Loucy (cell line): ENCODE measurements at regions not wholly inside any gene's neighbourhood (a gene's known extent, or its start where the extent isn't known, plus 50 kb on each side); places are given as distances from the start of the nearest gene placed in this dataset.

ENCODE experiments used
- H2AFZ ChIP-seq: fragments of 200-600 bp; sonication (generic); 2 replicates; pipeline ENCODE4 v1.6.0; 2016; ENCODE audit warnings: antibody characterized with exemption, mild to moderate bottlenecking, low read length, moderate library complexity
- H3F3A ChIP-seq: fragments of 200-600 bp; 2 replicates; pipeline ENCODE4 v1.6.0; 2016; ENCODE audit warnings: antibody characterized with exemption, low read depth, mild to moderate bottlenecking
- H3K27me3 ChIP-seq: fragments of 200-600 bp; sonication (generic); 2 replicates; pipeline ENCODE4 v1.6.1; 2014; ENCODE audit warnings: low read length, mild to moderate bottlenecking; ENCODE audit not compliant: insufficient read depth, poor library complexity, severe bottlenecking
- H3K36me3 ChIP-seq: fragments of 200-600 bp; sonication (generic); 2 replicates; pipeline ENCODE4 v1.6.1; 2016; ENCODE audit warnings: low read length; ENCODE audit not compliant: insufficient read depth
- H3K4me1 ChIP-seq: fragments of 200-600 bp; sonication (generic); 2 replicates; pipeline ENCODE4 v1.5.1; 2014; ENCODE audit warnings: low read length, mild to moderate bottlenecking; ENCODE audit not compliant: insufficient read depth, poor library complexity, severe bottlenecking
- H3K4me2 ChIP-seq: fragments of 200-600 bp; sonication (generic); 2 replicates; pipeline ENCODE4 v1.6.0; 2014; ENCODE audit warnings: antibody characterized with exemption, low read length, low read depth, mild to moderate bottlenecking; ENCODE audit not compliant: poor library complexity, severe bottlenecking
- H3K4me3 ChIP-seq: fragments of 200-600 bp; sonication (generic); 2 replicates; pipeline ENCODE4 v1.5.1; 2014; ENCODE audit warnings: low read length, mild to moderate bottlenecking, mixed read lengths; ENCODE audit not compliant: poor library complexity, severe bottlenecking
- H3K79me2 ChIP-seq: fragments of 200-600 bp; sonication (generic); 2 replicates; pipeline ENCODE4 v1.6.1; 2014; ENCODE audit warnings: low read length; ENCODE audit not compliant: insufficient read depth
- H3K9ac ChIP-seq: fragments of 200-600 bp; sonication (generic); 2 replicates; pipeline ENCODE4 v1.6.0; 2014; ENCODE audit warnings: mild to moderate bottlenecking, low read depth, low read length, moderate library complexity; ENCODE audit not compliant: poor library complexity, severe bottlenecking
- H3K9me2 ChIP-seq: fragments of 200-600 bp; sonication (generic); replicated peaks from 2 replicates; pipeline ENCODE4 v1.6.1; 2016; ENCODE audit warnings: low read depth, low read length, mixed read lengths
- H3K9me3 ChIP-seq: fragments of 200-600 bp; sonication (generic); 2 replicates; pipeline ENCODE4 v1.6.1; 2014; ENCODE audit warnings: mild to moderate bottlenecking, antibody characterized with exemption, low read length, low read depth; ENCODE audit not compliant: insufficient read depth
- H4K20me1 ChIP-seq: fragments of 200-600 bp; sonication (generic); 2 replicates; pipeline ENCODE4 v1.6.0; 2014; ENCODE audit warnings: antibody characterized with exemption, low read length, mild to moderate bottlenecking; ENCODE audit not compliant: insufficient read depth, poor library complexity, severe bottlenecking
- CTCF ChIP-seq: fragments of 200-600 bp; sonication (generic); conservative IDR thresholded peaks from 2 replicates; pipeline ENCODE4 v1.5.1; 2014; ENCODE audit warnings: mild to moderate bottlenecking, antibody characterized with exemption, low read length
- EZH2phosphoT487 ChIP-seq: fragments of 200-600 bp; IDR thresholded peaks from 2 replicates; pipeline ENCODE4 v1.6.1; 2018; ENCODE audit warnings: antibody characterized with exemption, mild to moderate bottlenecking, moderate library complexity, borderline replicate concordance

- Histone ChIP-seq H3K9ac (no peak overlapping the region), H3K4me1 (no peaks in the 10 kb centered on the region), H2AFZ (no peak overlapping the region), H3K4me3 (no peak overlapping the region), H3K9me2 (no peaks in the 10 kb centered on the region), H3K36me3 (no peaks in the 10 kb centered on the region), H3K79me2 (no peaks in the 10 kb centered on the region), H3K27me3 (no peaks in the 10 kb centered on the region), H3K9me3 (no peaks in the 10 kb centered on the region), H4K20me1 (no peaks in the 10 kb centered on the region), H3F3A (no peaks in the 10 kb centered on the region), H3K4me2 (no peak overlapping the region)
- TF ChIP-seq CTCF = no peak
- TF ChIP-seq EZH2phosphoT487 = no peak
Measured at GRCh38 chr6:94129926-94130325, 710.6 kb upstream of the EPHA7 start.

DNA sequence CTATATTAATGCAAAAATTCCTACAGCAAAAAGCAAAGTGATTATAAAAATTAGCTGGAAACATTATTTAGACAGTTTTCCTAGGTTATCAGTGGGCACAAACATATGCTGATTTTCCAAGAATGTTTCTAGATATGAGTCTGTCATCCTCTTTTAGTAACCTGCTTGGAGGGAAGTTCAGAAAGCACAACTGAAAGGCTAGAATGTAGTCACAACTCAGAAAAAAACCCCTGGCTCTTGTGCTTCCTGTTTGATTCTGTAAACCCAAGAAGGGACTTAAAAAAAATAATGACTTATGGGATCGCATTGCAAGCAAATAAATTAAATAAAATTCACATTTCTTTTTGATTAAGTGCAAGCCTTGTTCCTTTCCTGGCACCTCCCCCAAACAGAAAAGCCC, 708.4 kb upstream of the EPHA7 start:
- Histone ChIP-seq H3K9me3 (no peaks in the 10 kb centered on the region), H3K4me1 (no peaks in the 10 kb centered on the region), H3K4me2 (no peak overlapping the region), H3K36me3 (no peaks in the 10 kb centered on the region), H3F3A (no peaks in the 10 kb centered on the region), H3K27me3 (no peaks in the 10 kb centered on the region), H3K9me2 (no peaks in the 10 kb centered on the region), H4K20me1 (no peaks in the 10 kb centered on the region), H2AFZ (no peak overlapping the region), H3K4me3 (no peak overlapping the region), H3K9ac (no peak overlapping the region), H3K79me2 (no peaks in the 10 kb centered on the region)
- TF ChIP-seq EZH2phosphoT487 (no peak), CTCF (no peak)

- Histone ChIP-seq H3K4me3 (no peak overlapping the region), H3K9me2 (no peaks in the 10 kb centered on the region), H3K9ac (no peak overlapping the region), H3K27me3 (no peaks in the 10 kb centered on the region), H3K4me1 (no peaks in the 10 kb centered on the region), H2AFZ (no peak overlapping the region), H3K79me2 (no peaks in the 10 kb centered on the region), H3F3A (no peaks in the 10 kb centered on the region), H3K9me3 (no peaks in the 10 kb centered on the region), H3K4me2 (no peak overlapping the region), H3K36me3 (no peaks in the 10 kb centered on the region), H4K20me1 (no peaks in the 10 kb centered on the region)
- no peak for TF ChIP-seq CTCF
- no peak for TF ChIP-seq EZH2phosphoT487
Measured at GRCh38 chr6:94124333-94124732, 705.0 kb upstream of the EPHA7 start.
